ENCODE measurements at regions not wholly inside any gene's neighbourhood (a gene's known extent, or its start where the extent isn't known, plus 50 kb on each side); places are given as distances from the start of the nearest gene placed in this dataset.
"Not testable (repeated sequence)": the region's sequence is repeated elsewhere in the genome, so short reads cannot be mapped to it uniquely, and the experiment has no call there.

- TF ChIP-seq CTCF, POLR2A (IDR thresholded peaks at IDR 0.05): not testable (repeated sequence)
Observed at GRCh38 chr10:63682698-63683052, 161.5 kb downstream of the REEP3 start.

All from Peyer's patch (tissue), 4 donors.